PC-9 (cell line): ENCODE measurements at regions not wholly inside any gene's neighbourhood (a gene's known extent, or its start where the extent isn't known, plus 50 kb on each side); places are given as distances from the start of the nearest gene placed in this dataset.

Source experiments
- BruUV-seq: library from RNA; stranded (reverse); fragments of 400-500 nt; replicated peaks from 2 replicates; lab custom pipeline; 2021; lab: Mats Ljungman, UMichigan
- CTCF ChIA-PET: fragments of 300-600 bp; sonication (Branson Sonifier 250); formaldehyde crosslinking; loops from one replicate; lab custom pipeline; 2022; ENCODE audit warnings: antibody characterized with exemption; lab: Charles Lee
- POLR2A ChIA-PET: fragments of 300-600 bp; sonication (Branson Sonifier 250); formaldehyde crosslinking; loops from one replicate; lab custom pipeline; 2022; ENCODE audit warnings: antibody characterized with exemption; ENCODE audit not compliant: unreplicated experiment; lab: Charles Lee
- DNase-seq, 2 experiments: peaks; one replicate each; pipeline versions ENCODE4 v3.0.0 to v3.0.0-alpha.2; 2015 to 2022; ENCODE audit warnings: mixed read lengths in 1 of 2
- H2AFZ ChIP-seq: fragments of 200-600 bp; sonication (generic); 2 replicates; pipeline ENCODE4 v1.8.1; 2017; ENCODE audit warnings: antibody characterized with exemption
- H3F3A ChIP-seq: fragments of 200-600 bp; sonication (generic); 2 replicates; pipeline ENCODE4 v1.8.1; 2017; ENCODE audit warnings: antibody characterized with exemption, mild to moderate bottlenecking, low read depth; ENCODE audit not compliant: insufficient read depth
- H3K27ac ChIP-seq: fragments of 200-600 bp; sonication (generic); 2 replicates; pipeline ENCODE4 v1.6.1; 2016; ENCODE audit warnings: mixed run types
- H3K27me3 ChIP-seq: fragments of 200-600 bp; sonication (generic); 2 replicates; pipeline ENCODE4 v1.6.1; 2016; ENCODE audit warnings: low read depth, mixed run types; ENCODE audit not compliant: insufficient read depth
- H3K36me3 ChIP-seq: fragments of 200-600 bp; sonication (generic); 2 replicates; pipeline ENCODE4 v1.6.1; 2016; ENCODE audit warnings: low read depth, mixed run types
- H3K4me1 ChIP-seq: fragments of 200-600 bp; sonication (generic); replicated peaks from 2 replicates; pipeline ENCODE4 v1.6.1; 2016; ENCODE audit warnings: mixed run types; ENCODE audit not compliant: insufficient read depth
- H3K4me2 ChIP-seq: fragments of 200-600 bp; sonication (generic); 2 replicates; pipeline ENCODE4 v1.6.1; 2017; ENCODE audit warnings: mixed run types
- H3K4me3 ChIP-seq: fragments of 200-600 bp; sonication (generic); 2 replicates; pipeline ENCODE4 v1.6.1; 2016; ENCODE audit warnings: mixed run types
- H3K79me2 ChIP-seq: fragments of 200-600 bp; sonication (generic); 2 replicates; pipeline ENCODE4 v1.6.1; 2017; ENCODE audit warnings: low read depth, mixed run types
- H3K9me2 ChIP-seq: fragments of 200-600 bp; sonication (generic); 2 replicates; pipeline ENCODE4 v1.8.1; 2017; ENCODE audit warnings: mild to moderate bottlenecking; ENCODE audit not compliant: insufficient read depth
- H3K9me3 ChIP-seq: fragments of 200-600 bp; sonication (generic); 2 replicates; pipeline ENCODE4 v1.8.1; 2016; ENCODE audit warnings: low read depth; ENCODE audit not compliant: insufficient read depth
- H4K20me1 ChIP-seq: fragments of 200-600 bp; sonication (generic); 2 replicates; pipeline ENCODE4 v1.8.1; 2017; ENCODE audit not compliant: insufficient read depth
- EZH2 ChIP-seq: fragments of 200-600 bp; sonication (generic); IDR thresholded peaks from 2 replicates; pipeline ENCODE4 v1.8.0; 2017; ENCODE audit warnings: antibody characterized with exemption, low read depth
- intact Hi-C: fragments of 100-400 bp; cut with micrococcal nuclease; formaldehyde crosslinking; loops from one replicate; pipeline ENCODE4 v1.10.0; 2022; ENCODE audit not compliant: unreplicated experiment
- TF ChIP-seq, protein P1 (sequence below): fragments of 200-600 bp; sonication (generic); conservative IDR thresholded peaks from 2 replicates; pipeline ENCODE4 v1.6.1; 2017; ENCODE audit warnings: mixed run types, antibody characterized with exemption, mild to moderate bottlenecking, moderate library complexity

GRCh38 chr7:86201767-86202166, 441.9 kb upstream of the GRM3 start:
- Histone ChIP-seq H3K9me3 (no peaks in the 10 kb centered on the region), H3F3A (no peaks in the 10 kb centered on the region), H2AFZ (no peak overlapping the region), H3K9me2 (no peaks in the 10 kb centered on the region), H3K4me3 (no peak overlapping the region), H3K4me2 (no peak overlapping the region), H3K4me1 (no peaks in the 10 kb centered on the region), H4K20me1 (no peaks in the 10 kb centered on the region), H3K79me2 (no peaks in the 10 kb centered on the region), H3K36me3 (no peaks in the 10 kb centered on the region), H3K27ac (no peak overlapping the region), H3K27me3 (no peaks in the 10 kb centered on the region)
- ChIA-PET CTCF (no interaction called here), POLR2A (no interaction called here)
- BruUV-seq = no TSS peak
- TF ChIP-seq, protein P1, sequence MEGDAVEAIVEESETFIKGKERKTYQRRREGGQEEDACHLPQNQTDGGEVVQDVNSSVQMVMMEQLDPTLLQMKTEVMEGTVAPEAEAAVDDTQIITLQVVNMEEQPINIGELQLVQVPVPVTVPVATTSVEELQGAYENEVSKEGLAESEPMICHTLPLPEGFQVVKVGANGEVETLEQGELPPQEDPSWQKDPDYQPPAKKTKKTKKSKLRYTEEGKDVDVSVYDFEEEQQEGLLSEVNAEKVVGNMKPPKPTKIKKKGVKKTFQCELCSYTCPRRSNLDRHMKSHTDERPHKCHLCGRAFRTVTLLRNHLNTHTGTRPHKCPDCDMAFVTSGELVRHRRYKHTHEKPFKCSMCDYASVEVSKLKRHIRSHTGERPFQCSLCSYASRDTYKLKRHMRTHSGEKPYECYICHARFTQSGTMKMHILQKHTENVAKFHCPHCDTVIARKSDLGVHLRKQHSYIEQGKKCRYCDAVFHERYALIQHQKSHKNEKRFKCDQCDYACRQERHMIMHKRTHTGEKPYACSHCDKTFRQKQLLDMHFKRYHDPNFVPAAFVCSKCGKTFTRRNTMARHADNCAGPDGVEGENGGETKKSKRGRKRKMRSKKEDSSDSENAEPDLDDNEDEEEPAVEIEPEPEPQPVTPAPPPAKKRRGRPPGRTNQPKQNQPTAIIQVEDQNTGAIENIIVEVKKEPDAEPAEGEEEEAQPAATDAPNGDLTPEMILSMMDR = no peak
- no peak for TF ChIP-seq EZH2
- intact Hi-C loops = no loop called here
- no peak for DNase-seq

DNA sequence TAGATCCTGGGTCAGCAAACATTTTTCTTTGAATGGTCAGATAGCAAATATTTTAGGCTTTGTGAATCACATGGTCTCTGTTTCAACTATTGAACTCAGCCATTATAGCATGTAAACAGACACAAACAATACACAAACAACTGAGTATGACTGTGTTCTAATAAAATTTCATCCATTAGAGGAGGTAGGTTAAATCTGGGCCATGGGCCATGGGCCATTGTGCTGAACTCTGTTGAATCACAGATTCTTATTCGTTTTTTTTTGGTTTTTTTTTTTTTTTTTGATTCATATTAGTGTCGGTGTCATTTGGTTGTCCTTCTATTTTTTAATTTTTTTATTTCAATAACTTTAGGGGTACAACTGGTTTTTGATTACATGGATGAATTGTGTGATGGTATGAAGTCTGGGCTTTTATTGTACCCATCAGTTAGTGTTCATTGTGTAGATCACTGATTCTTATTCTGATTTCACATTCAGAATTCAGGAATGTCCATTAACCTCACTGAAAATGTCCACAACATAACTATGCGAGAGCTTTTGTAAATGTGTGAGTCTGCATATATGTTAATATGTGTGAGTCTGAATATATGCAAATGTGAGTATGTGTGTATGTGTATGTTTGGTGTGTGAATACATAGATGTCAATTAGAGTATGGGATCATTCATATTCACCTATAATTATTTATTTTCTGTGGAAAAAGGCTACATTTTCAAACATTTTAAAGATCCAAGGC, 443.7 kb upstream of the GRM3 start:
- intact Hi-C loops = no loop called here
- Histone ChIP-seq H3K9me3 (no peaks in the 10 kb centered on the region), H3K79me2 (no peaks in the 10 kb centered on the region), H3K27me3 (no peaks in the 10 kb centered on the region), H3K36me3 (no peaks in the 10 kb centered on the region), H3K4me2 (no peak overlapping the region), H3K9me2 (no peaks in the 10 kb centered on the region), H3K4me1 (no peaks in the 10 kb centered on the region), H2AFZ (no peak overlapping the region), H3K4me3 (no peak overlapping the region), H3F3A (no peaks in the 10 kb centered on the region), H3K27ac (no peak overlapping the region), H4K20me1 (no peaks in the 10 kb centered on the region)
- ChIA-PET CTCF (no interaction called here), POLR2A (no interaction called here)
- TF ChIP-seq, protein P1 = no peak
- TF ChIP-seq EZH2 = no peak
- no peak for DNase-seq
- BruUV-seq = no TSS peak

GRCh38 chr7:86190351-86190750, 453.4 kb upstream of the GRM3 start:
- Histone ChIP-seq H4K20me1 (no peaks in the 10 kb centered on the region), H3K9me3 (no peaks in the 10 kb centered on the region), H3F3A (no peaks in the 10 kb centered on the region), H3K4me2 (no peak overlapping the region), H3K79me2 (no peaks in the 10 kb centered on the region), H3K36me3 (no peaks in the 10 kb centered on the region), H3K27me3 (no peaks in the 10 kb centered on the region), H3K4me3 (no peak overlapping the region), H3K27ac (no peak overlapping the region), H3K9me2 (no peaks in the 10 kb centered on the region), H3K4me1 (no peaks in the 10 kb centered on the region), H2AFZ (no peak overlapping the region)
- ChIA-PET CTCF (no interaction called here), POLR2A (no interaction called here)
- TF ChIP-seq, protein P1 = no peak
- TF ChIP-seq EZH2 = no peak
- DNase-seq = no peak
- BruUV-seq = no TSS peak
- intact Hi-C loops = no loop called here
